Activated naive CD8-positive, alpha-beta T cell treated with anti-CD3 and anti-CD28 coated beads, Interleukin-2, amount 10 ng/mL, durations not matched to agents 7 days and 5 days (primary cell): ENCODE measurements at regions not wholly inside any gene's neighbourhood (a gene's known extent, or its start where the extent isn't known, plus 50 kb on each side); places are given as distances from the start of the nearest gene placed in this dataset.

Experiments
- ATAC-seq: fragments of 150-1000 bp; cut with Tn5 transposase; one replicate; pipeline ENCODE4 v1.10.0; 2021; ENCODE audit warnings: low read depth, moderate library complexity
- POLR2A ChIA-PET: fragments of 350-600 bp; sonication (Branson Sonifier 250); formaldehyde crosslinking; loops from one replicate; lab custom pipeline; 2021; ENCODE audit warnings: antibody characterized with exemption; lab: Charles Lee
- DNase-seq: peaks from one replicate; pipeline ENCODE4 v3.0.0; 2021
- H3K27ac Mint-ChIP-seq: one replicate; pipeline ENCODE4 v1.8.0; 2022; ENCODE audit warnings: mild to moderate bottlenecking, mixed read lengths
- H3K27me3 Mint-ChIP-seq: one replicate; pipeline ENCODE4 v1.8.0; 2022; ENCODE audit warnings: mild to moderate bottlenecking, moderate library complexity, mixed read lengths
- H3K36me3 Mint-ChIP-seq: one replicate; pipeline ENCODE4 v1.8.0; 2021; ENCODE audit warnings: mild to moderate bottlenecking, mixed read lengths
- H3K4me1 Mint-ChIP-seq: one replicate; pipeline ENCODE4 v1.8.0; 2021; ENCODE audit warnings: mixed read lengths
- H3K4me3 Mint-ChIP-seq: one replicate; pipeline ENCODE4 v1.8.0; 2022; ENCODE audit warnings: mild to moderate bottlenecking, moderate library complexity, mixed read lengths
- H3K9me3 Mint-ChIP-seq: one replicate; pipeline ENCODE4 v1.8.0; 2021; ENCODE audit warnings: mixed read lengths

- no peak overlapping the region for H3K27ac Mint-ChIP-seq
- no peaks in the 10 kb centered on the region for H3K27me3 Mint-ChIP-seq
- H3K4me1 Mint-ChIP-seq = no peaks in the 10 kb centered on the region
- DNase-seq (no peak), ATAC-seq (no peak)
- no peaks in the 10 kb centered on the region for H3K36me3 Mint-ChIP-seq
- no peaks in the 10 kb centered on the region for H3K9me3 Mint-ChIP-seq
- H3K4me3 Mint-ChIP-seq = no peak overlapping the region
- POLR2A ChIA-PET = no interaction called here
Observed at GRCh38 chr2:5472673-5473072, 219.5 kb upstream of the SOX11 start.

- H3K4me3 Mint-ChIP-seq = no peak overlapping the region
- POLR2A ChIA-PET = no interaction called here
- ATAC-seq (no peak), DNase-seq (no peak)
- no peaks in the 10 kb centered on the region for H3K36me3 Mint-ChIP-seq
- no peaks in the 10 kb centered on the region for H3K4me1 Mint-ChIP-seq
- H3K27ac Mint-ChIP-seq = no peak overlapping the region
- no peaks in the 10 kb centered on the region for H3K27me3 Mint-ChIP-seq
- H3K9me3 Mint-ChIP-seq = no peaks in the 10 kb centered on the region
Observed at GRCh38 chr2:5473635-5474034, 218.5 kb upstream of the SOX11 start.

- H3K27me3 Mint-ChIP-seq = no peaks in the 10 kb centered on the region
- ATAC-seq = no peak
Observed at GRCh38 chr2:5474716-5475115, 217.5 kb upstream of the SOX11 start.

GRCh38 chr2:5479265-5479928, 212.8 kb upstream of the SOX11 start:
- POLR2A ChIA-PET = no interaction called here
- no peak overlapping the region for H3K4me3 Mint-ChIP-seq
- no peaks in the 10 kb centered on the region for H3K4me1 Mint-ChIP-seq
- peaks cover 1% of the 10 kb centered on the region for H3K9me3 Mint-ChIP-seq
- H3K27me3 Mint-ChIP-seq = no peaks in the 10 kb centered on the region
- DNase-seq (no peak), ATAC-seq (no peak)
- no peaks in the 10 kb centered on the region for H3K36me3 Mint-ChIP-seq
- no peak overlapping the region for H3K27ac Mint-ChIP-seq

More at GRCh38 chr2:5474716-5475115, 217.5 kb upstream of the SOX11 start:
- no peak for DNase-seq
- no peak overlapping the region for H3K27ac Mint-ChIP-seq
- no peaks in the 10 kb centered on the region for H3K4me1 Mint-ChIP-seq
- no peaks in the 10 kb centered on the region for H3K9me3 Mint-ChIP-seq
- POLR2A ChIA-PET = no interaction called here
- no peak overlapping the region for H3K4me3 Mint-ChIP-seq
- no peaks in the 10 kb centered on the region for H3K36me3 Mint-ChIP-seq

- no peak for ATAC-seq
- POLR2A ChIA-PET = no interaction called here
- H3K27ac Mint-ChIP-seq = no peak overlapping the region
Observed at GRCh38 chr2:5482929-5483331, 209.3 kb upstream of the SOX11 start.

GRCh38 chr2:5484868-5485267, 207.3 kb upstream of the SOX11 start:
- no peak overlapping the region for H3K27ac Mint-ChIP-seq
- POLR2A ChIA-PET = no interaction called here
- no peaks in the 10 kb centered on the region for H3K36me3 Mint-ChIP-seq
- H3K4me1 Mint-ChIP-seq = no peaks in the 10 kb centered on the region
- DNase-seq (no peak), ATAC-seq (no peak)
- no peaks in the 10 kb centered on the region for H3K27me3 Mint-ChIP-seq
- peaks cover 1% of the 10 kb centered on the region for H3K9me3 Mint-ChIP-seq
- H3K4me3 Mint-ChIP-seq = no peak overlapping the region

More at GRCh38 chr2:5482929-5483331, 209.3 kb upstream of the SOX11 start:
- DNase-seq = no peak
- peaks cover 1% of the 10 kb centered on the region for H3K9me3 Mint-ChIP-seq
- no peak overlapping the region for H3K4me3 Mint-ChIP-seq
- no peaks in the 10 kb centered on the region for H3K36me3 Mint-ChIP-seq
- H3K27me3 Mint-ChIP-seq = no peaks in the 10 kb centered on the region
- no peaks in the 10 kb centered on the region for H3K4me1 Mint-ChIP-seq

- H3K4me1 Mint-ChIP-seq = no peaks in the 10 kb centered on the region
- ATAC-seq (no peak), DNase-seq (no peak)
- no peaks in the 10 kb centered on the region for H3K9me3 Mint-ChIP-seq
- no peaks in the 10 kb centered on the region for H3K36me3 Mint-ChIP-seq
- no peaks in the 10 kb centered on the region for H3K27me3 Mint-ChIP-seq
- H3K4me3 Mint-ChIP-seq = no peak overlapping the region
- POLR2A ChIA-PET = no interaction called here
- H3K27ac Mint-ChIP-seq = no peak overlapping the region
Observed at GRCh38 chr2:5491523-5491922, 200.7 kb upstream of the SOX11 start.

GRCh38 chr2:5493256-5493655, 198.9 kb upstream of the SOX11 start:
- ATAC-seq = no peak
- Mint-ChIP-seq H3K9me3 (no peaks in the 10 kb centered on the region), H3K36me3 (no peaks in the 10 kb centered on the region), H3K4me1 (no peaks in the 10 kb centered on the region), H3K4me3 (no peak overlapping the region), H3K27me3 (no peaks in the 10 kb centered on the region), H3K27ac (no peak overlapping the region)
- POLR2A ChIA-PET = no interaction called here
- no peak for DNase-seq

GRCh38 chr2:5494212-5494611, 198.0 kb upstream of the SOX11 start:
- no peak overlapping the region for H3K4me3 Mint-ChIP-seq
- DNase-seq = no peak
- POLR2A ChIA-PET = no interaction called here
- ATAC-seq = no peak
- no peaks in the 10 kb centered on the region for H3K9me3 Mint-ChIP-seq
- H3K4me1 Mint-ChIP-seq = no peaks in the 10 kb centered on the region
- no peak overlapping the region for H3K27ac Mint-ChIP-seq
- no peaks in the 10 kb centered on the region for H3K36me3 Mint-ChIP-seq
- no peaks in the 10 kb centered on the region for H3K27me3 Mint-ChIP-seq

GRCh38 chr2:5495586-5495985, 196.6 kb upstream of the SOX11 start:
- POLR2A ChIA-PET = no interaction called here
- H3K36me3 Mint-ChIP-seq = no peaks in the 10 kb centered on the region
- ATAC-seq (no peak), DNase-seq (no peak)
- H3K4me1 Mint-ChIP-seq = no peaks in the 10 kb centered on the region
- H3K27me3 Mint-ChIP-seq = no peaks in the 10 kb centered on the region
- no peak overlapping the region for H3K4me3 Mint-ChIP-seq
- H3K9me3 Mint-ChIP-seq = no peaks in the 10 kb centered on the region
- H3K27ac Mint-ChIP-seq = no peak overlapping the region

GRCh38 chr2:5497874-5498273, 194.3 kb upstream of the SOX11 start:
- ATAC-seq (no peak), DNase-seq (no peak)
- H3K4me1 Mint-ChIP-seq = no peaks in the 10 kb centered on the region
- no peaks in the 10 kb centered on the region for H3K27me3 Mint-ChIP-seq
- H3K36me3 Mint-ChIP-seq = no peaks in the 10 kb centered on the region
- no peak overlapping the region for H3K27ac Mint-ChIP-seq
- no peaks in the 10 kb centered on the region for H3K9me3 Mint-ChIP-seq
- POLR2A ChIA-PET = no interaction called here
- no peak overlapping the region for H3K4me3 Mint-ChIP-seq

- Mint-ChIP-seq H3K27ac (no peak overlapping the region), H3K4me3 (no peak overlapping the region)
- no peak for DNase-seq
Observed at GRCh38 chr2:5501807-5502206, 190.4 kb upstream of the SOX11 start.

GRCh38 chr2:5502385-5502784, 189.8 kb upstream of the SOX11 start:
- no peaks in the 10 kb centered on the region for H3K36me3 Mint-ChIP-seq
- no peaks in the 10 kb centered on the region for H3K9me3 Mint-ChIP-seq
- no peak for ATAC-seq
- no peaks in the 10 kb centered on the region for H3K27me3 Mint-ChIP-seq
- H3K4me1 Mint-ChIP-seq = no peaks in the 10 kb centered on the region
- H3K4me3 Mint-ChIP-seq = no peak overlapping the region
- POLR2A ChIA-PET = no interaction called here
- DNase-seq = no peak
- H3K27ac Mint-ChIP-seq = no peak overlapping the region

More at GRCh38 chr2:5501807-5502206, 190.4 kb upstream of the SOX11 start:
- Mint-ChIP-seq H3K36me3 (no peaks in the 10 kb centered on the region), H3K4me1 (no peaks in the 10 kb centered on the region), H3K27me3 (no peaks in the 10 kb centered on the region), H3K9me3 (no peaks in the 10 kb centered on the region)
- ATAC-seq = no peak
- POLR2A ChIA-PET = no interaction called here

- no peak for DNase-seq
- Mint-ChIP-seq H3K4me3 (no peak overlapping the region), H3K4me1 (no peaks in the 10 kb centered on the region), H3K27ac (no peak overlapping the region), H3K36me3 (no peaks in the 10 kb centered on the region), H3K9me3 (no peaks in the 10 kb centered on the region), H3K27me3 (no peaks in the 10 kb centered on the region)
- POLR2A ChIA-PET = no interaction called here
- no peak for ATAC-seq
Observed at GRCh38 chr2:5504756-5505155, 187.4 kb upstream of the SOX11 start.

- Mint-ChIP-seq H3K9me3 (no peaks in the 10 kb centered on the region), H3K4me3 (no peak overlapping the region)
Observed at GRCh38 chr2:5507367-5507766, 184.8 kb upstream of the SOX11 start.

More at GRCh38 chr2:5507367-5507766, 184.8 kb upstream of the SOX11 start:
- ATAC-seq (no peak), DNase-seq (no peak)
- POLR2A ChIA-PET = no interaction called here
- no peak overlapping the region for H3K27ac Mint-ChIP-seq
- H3K36me3 Mint-ChIP-seq = no peaks in the 10 kb centered on the region
- no peaks in the 10 kb centered on the region for H3K27me3 Mint-ChIP-seq
- H3K4me1 Mint-ChIP-seq = no peaks in the 10 kb centered on the region
